Testis (tissue), 2 donors: ENCODE measurements at regions not wholly inside any gene's neighbourhood (a gene's known extent, or its start where the extent isn't known, plus 50 kb on each side); places are given as distances from the start of the nearest gene placed in this dataset.

Source experiments
- DNase-seq: peaks from one replicate; pipeline ENCODE4 v3.0.0-alpha.2; 2019
- H3K27ac ChIP-seq, 2 donors: fragments of 200-600 bp; sonication (generic); one replicate each; pipeline ENCODE4 v1.5.1; 2019
- H3K27me3 ChIP-seq: fragments of 200-600 bp; sonication (generic); one replicate; pipeline ENCODE4 v1.5.1; 2019
- H3K36me3 ChIP-seq: fragments of 200-600 bp; sonication (generic); one replicate; pipeline ENCODE4 v1.5.1; 2017; ENCODE audit warnings: low read depth; ENCODE audit errors: missing control alignments
- H3K4me1 ChIP-seq: fragments of 200-600 bp; sonication (generic); one replicate; pipeline ENCODE4 v1.5.1; 2019
- H3K4me3 ChIP-seq, 2 donors: fragments of 200-600 bp; sonication (generic); one replicate each; pipeline ENCODE4 v1.5.1; 2017 to 2019
- H3K9me3 ChIP-seq: fragments of 200-600 bp; sonication (generic); one replicate; pipeline ENCODE4 v1.5.1; 2017
- POLR2A ChIP-seq: fragments of 450-650 bp; IDR thresholded peaks from one replicate; pipeline ENCODE4 v1.6.1; 2017; ENCODE audit warnings: antibody characterized with exemption, mild to moderate bottlenecking, moderate library complexity
- WGBS, 2 donors: methylation state at CpG; one replicate each; pipeline ENCODE4 v1.1.5; 2018; 5-methylcytosine and 5-hydroxymethylcytosine counted together
- intact Hi-C: fragments of 100-400 bp; cut with DNase I; formaldehyde crosslinking; loops from one replicate; pipeline ENCODE4 v1.15.1; 2023; ENCODE audit warnings: low total_unique reads
- TF ChIP-seq, protein P1 (sequence below), 3 experiments: fragments of 450-650 bp in 2 of 3; fragments of 200-600 bp in 1 of 3; sonication (generic) in 1 of 3; IDR thresholded peaks; one replicate each; pipeline ENCODE4 v1.5.1; 2016 to 2019; ENCODE audit warnings: antibody characterized with exemption in 3 of 3, mild to moderate bottlenecking in 2 of 3, moderate library complexity in 1 of 3

DNA sequence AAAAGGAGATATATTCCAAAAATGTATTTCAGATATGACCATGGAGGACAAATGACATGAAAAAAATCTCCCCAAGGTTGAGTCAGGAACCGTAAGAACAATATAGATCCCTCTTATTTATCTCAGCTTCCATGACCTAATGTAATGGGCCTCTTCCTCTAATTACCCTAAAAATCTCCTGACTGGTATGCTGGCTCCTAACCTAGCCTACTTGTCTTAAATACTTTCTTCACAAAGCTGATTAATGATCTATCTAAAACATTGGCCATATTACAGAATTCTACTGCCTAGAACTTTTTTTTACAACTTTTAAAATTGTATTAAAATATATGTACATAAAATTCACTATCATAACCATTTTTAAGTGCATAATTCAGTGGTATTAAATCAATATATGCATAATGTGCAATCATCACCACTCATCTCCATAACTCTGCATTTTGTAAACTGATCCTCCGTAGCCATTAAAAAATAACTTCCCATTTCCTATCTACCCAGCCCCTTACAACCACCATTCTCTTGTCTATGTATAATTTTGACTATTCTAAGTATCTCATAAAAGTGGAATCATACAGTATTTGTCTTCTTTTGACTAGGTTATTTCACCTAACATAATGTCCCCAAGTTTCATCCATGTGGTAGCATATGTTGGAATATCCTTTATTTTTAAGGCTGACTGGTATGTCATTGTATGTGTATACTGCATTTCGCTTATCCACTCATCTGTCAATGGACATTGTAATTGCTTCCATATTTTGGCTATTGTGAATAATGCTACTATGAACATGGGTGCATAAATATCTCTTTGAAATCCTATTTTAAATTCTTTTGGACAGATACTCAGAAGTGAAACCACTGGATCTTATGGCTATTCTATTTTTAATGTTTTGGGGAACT is 464.6 kb downstream of the ADAMTS20 start:
- no peaks in the 10 kb centered on the region for H3K27me3 ChIP-seq
- H3K27ac ChIP-seq, result no peak overlapping the region
- H3K36me3 ChIP-seq, result no peaks in the 10 kb centered on the region
- no peaks in the 10 kb centered on the region for H3K9me3 ChIP-seq
- WGBS, 2 donors, result 76 to 93% methylated on average over 3 of the region's 3 CpGs
- DNase-seq, result no peak
- no peak for TF ChIP-seq POLR2A
- TF ChIP-seq, protein P1, sequence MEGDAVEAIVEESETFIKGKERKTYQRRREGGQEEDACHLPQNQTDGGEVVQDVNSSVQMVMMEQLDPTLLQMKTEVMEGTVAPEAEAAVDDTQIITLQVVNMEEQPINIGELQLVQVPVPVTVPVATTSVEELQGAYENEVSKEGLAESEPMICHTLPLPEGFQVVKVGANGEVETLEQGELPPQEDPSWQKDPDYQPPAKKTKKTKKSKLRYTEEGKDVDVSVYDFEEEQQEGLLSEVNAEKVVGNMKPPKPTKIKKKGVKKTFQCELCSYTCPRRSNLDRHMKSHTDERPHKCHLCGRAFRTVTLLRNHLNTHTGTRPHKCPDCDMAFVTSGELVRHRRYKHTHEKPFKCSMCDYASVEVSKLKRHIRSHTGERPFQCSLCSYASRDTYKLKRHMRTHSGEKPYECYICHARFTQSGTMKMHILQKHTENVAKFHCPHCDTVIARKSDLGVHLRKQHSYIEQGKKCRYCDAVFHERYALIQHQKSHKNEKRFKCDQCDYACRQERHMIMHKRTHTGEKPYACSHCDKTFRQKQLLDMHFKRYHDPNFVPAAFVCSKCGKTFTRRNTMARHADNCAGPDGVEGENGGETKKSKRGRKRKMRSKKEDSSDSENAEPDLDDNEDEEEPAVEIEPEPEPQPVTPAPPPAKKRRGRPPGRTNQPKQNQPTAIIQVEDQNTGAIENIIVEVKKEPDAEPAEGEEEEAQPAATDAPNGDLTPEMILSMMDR (IDR thresholded peaks at IDR 0.05), result no peak
- H3K4me3 ChIP-seq, result no peak overlapping the region
- intact Hi-C loops, result no loop called here
- no peaks in the 10 kb centered on the region for H3K4me1 ChIP-seq

- Histone ChIP-seq H3K4me3 (no peak overlapping the region), H3K4me1 (no peaks in the 10 kb centered on the region), H3K9me3 (no peaks in the 10 kb centered on the region), H3K27me3 (no peaks in the 10 kb centered on the region), H3K36me3 (no peaks in the 10 kb centered on the region), H3K27ac (no peak overlapping the region)
- TF ChIP-seq POLR2A, result no peak
- TF ChIP-seq, protein P1 (IDR thresholded peaks at IDR 0.05), result no peak
- intact Hi-C loops, result no loop called here
- no peak for DNase-seq
Measured at GRCh38 chr12:43079476-43079875, 472.5 kb downstream of the ADAMTS20 start.

DNA sequence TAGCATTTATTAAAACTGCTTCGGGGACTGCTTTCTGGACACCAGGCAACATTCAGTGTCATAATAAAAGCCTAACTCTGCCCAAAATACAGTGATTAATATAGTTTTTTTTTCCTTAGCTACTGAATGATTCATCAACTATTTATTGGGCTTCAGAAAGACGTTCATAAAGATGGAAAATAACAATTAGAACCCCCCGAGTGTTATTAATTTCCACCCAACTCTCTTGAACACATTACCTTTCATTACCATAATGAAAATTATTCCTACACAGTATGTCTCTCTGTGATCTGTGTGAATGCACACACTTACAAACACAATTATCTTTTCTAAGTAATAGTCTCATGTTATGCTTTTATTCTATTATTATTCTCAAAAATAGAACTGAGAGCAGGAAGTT is 473.0 kb downstream of the ADAMTS20 start:
- no peak overlapping the region for H3K4me3 ChIP-seq
- H3K9me3 ChIP-seq, result no peaks in the 10 kb centered on the region
- no peaks in the 10 kb centered on the region for H3K4me1 ChIP-seq
- intact Hi-C loops, result no loop called here
- no peaks in the 10 kb centered on the region for H3K27me3 ChIP-seq
- no peak for DNase-seq
- H3K27ac ChIP-seq, result no peak overlapping the region
- WGBS, 2 donors, result 83 to 84% methylated on average over 3 of the region's 3 CpGs
- no peaks in the 10 kb centered on the region for H3K36me3 ChIP-seq
- TF ChIP-seq, protein P1 (IDR thresholded peaks at IDR 0.05), result no peak
- TF ChIP-seq POLR2A, result no peak

DNA sequence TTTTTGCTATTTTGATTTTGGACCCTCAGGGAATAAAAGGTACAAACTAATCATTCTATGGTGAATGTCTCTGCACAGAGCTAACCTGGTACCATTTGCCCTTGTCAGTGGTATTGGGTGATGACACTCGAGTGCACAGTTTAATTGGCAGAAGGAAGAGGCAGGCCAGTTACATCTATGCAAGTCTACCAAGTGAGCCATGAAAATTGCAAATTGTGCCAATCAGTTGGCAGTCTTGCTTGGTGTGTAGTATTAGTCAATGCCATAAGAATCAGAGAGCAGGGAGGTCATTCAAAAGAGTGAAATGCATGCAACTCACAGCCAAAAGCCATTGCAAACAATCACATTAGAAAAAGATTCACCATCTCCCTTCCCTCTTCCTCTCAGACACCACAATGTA is 479.6 kb downstream of the ADAMTS20 start:
- TF ChIP-seq, protein P1 (IDR thresholded peaks at IDR 0.05), result no peak
- TF ChIP-seq POLR2A, result no peak
- H3K4me3 ChIP-seq, result no peak overlapping the region
- H3K4me1 ChIP-seq, result no peaks in the 10 kb centered on the region
- H3K27me3 ChIP-seq, result no peaks in the 10 kb centered on the region
- DNase-seq, result no peak
- intact Hi-C loops, result no loop called here
- H3K27ac ChIP-seq, result no peak overlapping the region
- H3K9me3 ChIP-seq, result no peaks in the 10 kb centered on the region
- no peaks in the 10 kb centered on the region for H3K36me3 ChIP-seq
- WGBS, 2 donors, result 93 to 94% methylated on average over 1 of the region's 1 CpG

GRCh38 chr12:43069768-43070221 is 480.2 kb upstream of the PRICKLE1 start:
- H3K36me3 ChIP-seq, result no peaks in the 10 kb centered on the region
- no peak for DNase-seq
- no peaks in the 10 kb centered on the region for H3K27me3 ChIP-seq
- no peaks in the 10 kb centered on the region for H3K4me1 ChIP-seq
- no peaks in the 10 kb centered on the region for H3K9me3 ChIP-seq
- H3K27ac ChIP-seq, result no peak overlapping the region
- TF ChIP-seq, protein P1 (IDR thresholded peaks at IDR 0.05), result no peak
- TF ChIP-seq POLR2A, result no peak
- intact Hi-C loops, result no loop called here
- H3K4me3 ChIP-seq, result no peak overlapping the region
- 88 to 89% methylated on average over 5 of the region's 5 CpGs for WGBS, 2 donors
